ENCODE measurements at regions not wholly inside any gene's neighbourhood (a gene's known extent, or its start where the extent isn't known, plus 50 kb on each side); places are given as distances from the start of the nearest gene placed in this dataset.
"Not testable (repeated sequence)": the region's sequence is repeated elsewhere in the genome, so short reads cannot be mapped to it uniquely, and the experiment has no call there.

DNA sequence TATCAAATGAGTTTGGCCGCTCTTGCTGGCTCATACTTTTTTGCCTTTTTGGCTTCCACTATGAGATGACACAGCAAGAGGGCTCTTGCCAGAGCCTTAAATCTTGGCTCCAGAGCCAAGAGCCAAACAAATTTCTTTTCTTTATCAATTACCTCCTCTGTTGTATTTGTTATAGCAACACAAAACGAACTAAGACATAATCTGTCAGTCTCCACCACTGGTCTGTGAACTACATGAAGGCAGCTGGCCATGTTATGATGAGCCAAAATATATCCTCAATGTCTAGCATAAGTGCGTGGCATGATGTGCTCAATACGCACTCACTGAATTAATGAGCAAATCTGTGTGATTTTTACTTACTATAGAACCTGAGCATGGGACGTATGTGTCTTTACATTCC is 220.0 kb upstream of the ZNF217 start:
- no peak overlapping the region for H3K4me3 ChIP-seq (ENCODE audit: low read depth, low read length)
- no peak for DNase-seq (ENCODE audit: low read depth)
- TF ChIP-seq, protein P1, sequence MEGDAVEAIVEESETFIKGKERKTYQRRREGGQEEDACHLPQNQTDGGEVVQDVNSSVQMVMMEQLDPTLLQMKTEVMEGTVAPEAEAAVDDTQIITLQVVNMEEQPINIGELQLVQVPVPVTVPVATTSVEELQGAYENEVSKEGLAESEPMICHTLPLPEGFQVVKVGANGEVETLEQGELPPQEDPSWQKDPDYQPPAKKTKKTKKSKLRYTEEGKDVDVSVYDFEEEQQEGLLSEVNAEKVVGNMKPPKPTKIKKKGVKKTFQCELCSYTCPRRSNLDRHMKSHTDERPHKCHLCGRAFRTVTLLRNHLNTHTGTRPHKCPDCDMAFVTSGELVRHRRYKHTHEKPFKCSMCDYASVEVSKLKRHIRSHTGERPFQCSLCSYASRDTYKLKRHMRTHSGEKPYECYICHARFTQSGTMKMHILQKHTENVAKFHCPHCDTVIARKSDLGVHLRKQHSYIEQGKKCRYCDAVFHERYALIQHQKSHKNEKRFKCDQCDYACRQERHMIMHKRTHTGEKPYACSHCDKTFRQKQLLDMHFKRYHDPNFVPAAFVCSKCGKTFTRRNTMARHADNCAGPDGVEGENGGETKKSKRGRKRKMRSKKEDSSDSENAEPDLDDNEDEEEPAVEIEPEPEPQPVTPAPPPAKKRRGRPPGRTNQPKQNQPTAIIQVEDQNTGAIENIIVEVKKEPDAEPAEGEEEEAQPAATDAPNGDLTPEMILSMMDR (IDR thresholded peaks at IDR 0.05; ENCODE audit: insufficient read depth, low read depth, low read length) = no peak

DNA sequence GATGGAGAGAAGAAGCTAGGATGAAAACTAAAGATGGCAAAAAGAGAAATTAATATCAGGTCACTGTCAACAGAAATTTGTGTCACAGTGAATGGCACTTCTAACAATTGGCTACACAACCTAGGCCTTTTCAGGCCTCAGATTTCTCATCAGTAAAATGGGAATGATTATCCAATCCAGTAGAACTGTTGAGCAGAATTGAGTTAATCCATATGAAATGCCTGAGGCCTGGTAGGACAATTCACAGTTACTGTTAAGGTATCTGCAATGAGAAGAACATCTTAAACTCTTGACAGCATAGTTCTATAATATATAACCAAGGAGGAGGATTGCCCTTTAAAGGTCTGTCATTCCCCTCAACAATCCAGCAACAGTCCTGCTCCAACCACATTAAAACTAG is 217.9 kb upstream of the ZNF217 start:
- H3K4me3 ChIP-seq (ENCODE audit: low read depth, low read length) = no peak overlapping the region
- DNase-seq (ENCODE audit: low read depth) = no peak
- TF ChIP-seq, protein P1 (IDR thresholded peaks at IDR 0.05; ENCODE audit: insufficient read depth, low read depth, low read length) = no peak

DNA sequence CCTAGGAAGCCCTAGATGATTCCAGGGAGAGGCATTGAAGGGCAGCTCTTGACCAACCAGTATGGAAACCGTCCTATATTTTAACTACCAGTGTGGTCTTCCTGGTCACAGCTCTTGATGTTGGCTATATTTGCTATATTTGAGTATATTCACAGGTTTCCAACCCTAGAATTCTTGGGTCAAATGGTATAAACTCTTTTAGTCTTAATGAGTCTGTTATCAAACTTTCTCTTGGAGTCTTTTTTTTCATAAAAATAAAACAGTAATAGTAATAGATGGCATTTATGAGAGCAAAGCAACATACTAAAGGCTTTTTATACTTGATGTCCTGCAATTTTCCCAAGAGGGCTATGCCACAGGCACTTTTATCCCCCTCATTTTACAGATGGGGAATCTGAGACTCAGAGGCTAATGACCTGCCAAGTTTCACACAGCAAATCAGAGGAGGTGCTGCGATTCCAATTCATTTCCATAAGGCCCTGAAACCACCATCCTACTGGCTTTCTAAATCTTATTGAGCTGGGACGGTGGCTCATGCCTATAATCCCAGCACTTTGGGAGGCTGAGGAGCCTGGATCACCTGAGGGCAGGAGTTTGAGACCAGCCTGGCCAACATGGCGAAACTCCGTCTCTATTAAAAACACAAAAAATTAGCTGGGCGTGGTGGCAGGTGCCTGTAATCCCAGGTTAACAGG is 217.2 kb upstream of the ZNF217 start:
- no peak overlapping the region for H3K4me3 ChIP-seq (ENCODE audit: low read depth, low read length)
- no peak for DNase-seq (ENCODE audit: low read depth)
- TF ChIP-seq, protein P1 (IDR thresholded peaks at IDR 0.05; ENCODE audit: insufficient read depth, low read depth, low read length) = no peak

DNA sequence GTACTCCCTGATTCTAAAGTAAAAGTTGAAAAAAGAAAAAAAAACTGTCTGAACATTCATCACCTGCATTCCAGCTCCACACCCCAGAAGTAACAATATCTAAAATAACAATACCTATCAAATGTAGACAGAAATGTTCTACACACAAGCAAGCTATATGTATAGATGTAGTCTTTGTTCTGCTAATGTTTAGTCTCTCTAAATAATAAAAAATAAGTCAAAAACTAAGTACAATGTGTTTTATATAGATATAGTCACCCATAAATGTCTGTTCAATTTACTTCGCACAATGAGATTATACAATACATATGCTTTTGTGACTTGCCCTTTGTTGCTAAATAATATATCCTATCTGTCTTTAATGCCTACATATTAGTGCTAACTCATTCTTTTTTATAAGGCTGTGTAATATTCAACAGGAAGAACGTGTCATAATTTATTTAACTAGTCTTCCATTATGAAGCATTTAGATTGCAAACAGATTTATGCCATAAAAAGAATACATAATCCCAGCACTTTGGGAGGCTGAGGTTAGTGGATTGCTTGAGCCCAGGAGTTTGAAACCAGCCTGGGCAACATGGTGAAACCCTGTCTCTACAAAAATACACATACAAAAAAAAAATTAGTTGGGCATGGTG is 216.2 kb upstream of the ZNF217 start:
- TF ChIP-seq, protein P1 (IDR thresholded peaks at IDR 0.05; ENCODE audit: insufficient read depth, low read depth, low read length) = no peak
- no peak for DNase-seq (ENCODE audit: low read depth)
- H3K4me3 ChIP-seq (ENCODE audit: low read depth, low read length) = no peak overlapping the region

DNA sequence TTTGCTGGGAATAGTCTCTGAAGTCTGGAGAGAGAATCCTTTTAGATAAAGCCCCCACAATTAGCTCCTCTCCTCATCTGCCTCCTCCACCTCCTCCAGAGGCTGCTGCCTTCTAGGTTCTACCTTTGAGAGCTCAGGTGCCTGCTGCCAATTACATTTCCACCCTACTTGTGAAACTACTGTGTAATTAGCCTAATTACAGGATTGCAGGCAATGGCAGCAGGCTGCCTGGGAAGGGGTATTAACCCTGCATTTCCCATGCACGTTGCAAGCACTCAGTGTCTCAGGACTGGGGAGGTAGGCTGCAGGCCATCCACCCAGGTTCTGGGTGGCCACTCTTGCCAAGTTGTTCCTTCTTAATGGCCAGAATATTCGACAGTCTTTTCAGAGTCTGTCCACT is 215.6 kb upstream of the ZNF217 start:
- H3K4me3 ChIP-seq (ENCODE audit: low read depth, low read length) = no peak overlapping the region

DNA sequence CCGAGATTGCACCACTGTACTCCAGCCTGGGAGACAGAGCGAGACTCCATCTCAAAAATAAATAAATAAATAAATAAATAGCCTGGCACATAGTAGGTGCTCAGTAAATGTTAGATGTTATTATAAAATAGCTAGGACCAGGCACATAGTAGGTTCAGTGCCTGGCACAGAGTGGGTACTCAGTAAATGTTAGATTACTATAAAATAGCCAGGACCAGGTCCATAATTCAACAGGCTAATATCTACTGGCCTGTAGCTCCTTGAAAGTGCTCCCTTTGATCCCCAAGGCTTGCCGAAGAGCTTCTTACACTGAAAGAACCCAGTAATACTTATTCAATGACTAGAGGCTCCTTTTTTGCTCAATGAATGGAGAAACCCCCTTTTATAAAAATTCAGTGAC is 215.1 kb upstream of the ZNF217 start:
- H3K4me3 ChIP-seq (ENCODE audit: low read depth, low read length) = no peak overlapping the region
- TF ChIP-seq, protein P1 (IDR thresholded peaks at IDR 0.05; ENCODE audit: insufficient read depth, low read depth, low read length) = no peak
- no peak for DNase-seq (ENCODE audit: low read depth)

More for the DNA sequence above, 215.6 kb upstream of the ZNF217 start:
- TF ChIP-seq, protein P1 (IDR thresholded peaks at IDR 0.05; ENCODE audit: insufficient read depth, low read depth, low read length) = no peak
- DNase-seq (ENCODE audit: low read depth) = no peak

DNA sequence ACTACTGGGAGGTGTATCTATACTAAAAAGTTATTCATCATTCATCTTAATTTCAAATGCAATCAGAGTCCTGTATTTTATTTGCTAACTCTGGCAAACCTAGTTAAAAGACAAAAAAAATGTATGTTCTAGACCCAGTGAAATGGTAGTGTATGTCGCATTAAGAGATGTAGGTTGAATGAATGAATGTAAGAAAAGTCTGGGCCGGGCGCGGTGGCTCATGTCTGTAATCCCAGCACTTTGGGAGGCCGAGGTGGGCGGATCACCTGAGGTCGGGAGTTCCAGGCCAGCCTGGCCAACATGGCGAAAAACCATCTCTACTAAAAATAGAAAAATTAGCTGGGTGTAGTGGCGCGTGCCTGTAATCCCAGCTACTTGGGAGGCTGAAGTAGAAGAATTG is 214.7 kb upstream of the ZNF217 start:
- not testable (repeated sequence) for DNase-seq (ENCODE audit: low read depth); H3K4me3 ChIP-seq (ENCODE audit: low read depth, low read length)

All from fibroblast of villous mesenchyme (primary cell).